K562 (cell line): ENCODE measurements at regions not wholly inside any gene's neighbourhood (a gene's known extent, or its start where the extent isn't known, plus 50 kb on each side); places are given as distances from the start of the nearest gene placed in this dataset.

Source experiments
- ATAC-seq: fragments of 200-7000 bp; cut with Tn5 transposase; 3 replicates; pipeline ENCODE4 v1.9.1; 2020; ENCODE audit warnings: moderate library complexity
- BruUV-seq: library from RNA; stranded (reverse); fragments of 400-500 nt; replicated peaks from 2 replicates; lab custom pipeline; 2021; lab: Mats Ljungman, UMichigan
- CTCF ChIA-PET: fragments of 300-600 bp; formaldehyde crosslinking; extraction: SDS; loops from one replicate; lab custom pipeline; 2021; ENCODE audit warnings: low intra/inter-chr PET ratio; lab: Yijun Ruan, JAX
- POLR2A ChIA-PET: fragments of 300-600, 350-650 bp; sonication (Branson Sonifier 250); formaldehyde crosslinking; extraction: SDS; loops from one replicate; lab custom pipeline; 2021; ENCODE audit warnings: antibody characterized with exemption, inconsistent platforms; lab: Yijun Ruan, JAX
- DNase-seq, 4 experiments: peaks; one replicate each; pipeline versions ENCODE4 v3.0.0 to v3.0.0-alpha.2; 2011 to 2018; ENCODE audit warnings: low spot score in 3 of 4, mixed read lengths in 3 of 4; ENCODE audit errors: extremely low read depth in 1 of 4
- FAIRE-seq: peaks from 2 replicates; lab custom pipeline; 2011; peaks lifted over from hg19 to GRCh38; lab: Jason Lieb, UNC
- H2AFZ ChIP-seq: 2 replicates; pipeline ENCODE4 v1.6.0; 2011; ENCODE audit warnings: low read depth, low read length, control low read depth, inconsistent platforms
- H3K27ac ChIP-seq: fragments of 200-600 bp; 3 replicates; pipeline ENCODE4 v1.8.0; 2011; ENCODE audit warnings: low read depth, mild to moderate bottlenecking, control low read depth, inconsistent platforms, low read length, moderate library complexity, mixed read lengths; ENCODE audit errors: extremely low read depth
- H3K27me3 ChIP-seq, 2 experiments: fragments of 300-600 bp in 1 of 2; 2 replicates in 1 of 2; 3 replicates in 1 of 2; pipeline versions ENCODE4 v1.6.0 to v1.8.0; 2011; ENCODE audit warnings: inconsistent platforms in 2 of 2, low read length in 2 of 2, mild to moderate bottlenecking in 1 of 2, mixed read lengths in 1 of 2, moderate library complexity in 1 of 2; ENCODE audit not compliant: control insufficient read depth in 2 of 2, insufficient read depth in 2 of 2
- H3K36me3 ChIP-seq: fragments of 300-600 bp; 3 replicates; pipeline ENCODE4 v1.8.0; 2011; ENCODE audit warnings: mild to moderate bottlenecking, low read length, inconsistent platforms; ENCODE audit not compliant: control insufficient read depth, insufficient read depth
- H3K4me1 ChIP-seq, 2 experiments: fragments of 200-600 bp in 1 of 2; replicated peaks in 1 of 2; 2 replicates in 1 of 2; 3 replicates in 1 of 2; pipeline versions ENCODE4 v1.5.1 to v1.8.0; 2011; ENCODE audit warnings: inconsistent platforms in 2 of 2, low read length in 2 of 2, mild to moderate bottlenecking in 1 of 2, mixed read lengths in 1 of 2, moderate library complexity in 1 of 2; ENCODE audit not compliant: control insufficient read depth in 2 of 2, insufficient read depth in 2 of 2
- H3K4me2 ChIP-seq: 2 replicates; pipeline ENCODE4 v1.6.1; 2011; ENCODE audit warnings: low read length, control low read depth, inconsistent platforms, mixed read lengths; ENCODE audit not compliant: insufficient read depth
- H3K4me3 ChIP-seq: fragments of 200-600 bp; sonication (generic), shearing (Covaris generic); 2 replicates; pipeline ENCODE4 v1.5.1; 2016; ENCODE audit warnings: control low read depth, inconsistent platforms
- H3K79me2 ChIP-seq: fragments of 200-600 bp; 3 replicates; pipeline ENCODE4 v1.8.0; 2011; ENCODE audit warnings: low read length, inconsistent platforms; ENCODE audit not compliant: control insufficient read depth, insufficient read depth
- H3K9ac ChIP-seq, 2 experiments: 2 replicates each; pipeline versions ENCODE4 v1.6.0 to v1.6.1; 2011; ENCODE audit warnings: low read depth in 2 of 2, low read length in 2 of 2, control low read depth in 1 of 2, inconsistent platforms in 1 of 2, mild to moderate bottlenecking in 1 of 2, mixed read lengths in 1 of 2; ENCODE audit not compliant: insufficient read depth in 1 of 2
- H3K9me1 ChIP-seq: one replicate; pipeline ENCODE4 v1.6.0; 2011; ENCODE audit warnings: inconsistent platforms, mild to moderate bottlenecking, low read length, moderate library complexity; ENCODE audit not compliant: control insufficient read depth, insufficient read depth
- H3K9me3 ChIP-seq: replicated peaks from 2 replicates; pipeline ENCODE4 v1.5.1; 2011; ENCODE audit warnings: low read depth, low read length, inconsistent platforms; ENCODE audit not compliant: control insufficient read depth, insufficient read depth
- H4K20me1 ChIP-seq: replicated peaks from 2 replicates; pipeline ENCODE4 v1.6.1; 2011; ENCODE audit warnings: low read length, inconsistent platforms, mixed read lengths; ENCODE audit not compliant: control insufficient read depth, insufficient read depth
- CREBBP ChIP-seq: IDR thresholded peaks from one replicate; pipeline ENCODE4 v1.6.1; 2012; ENCODE audit warnings: low read depth, mild to moderate bottlenecking, control low read depth, inconsistent platforms, low read length
- KHSRP ChIP-seq: fragments of 450-650 bp; IDR thresholded peaks from 2 replicates; pipeline ENCODE4 v1.6.1; 2017
- WGBS: fragments of 100-300 bp; shearing (Covaris generic); methylation state at CpG from one replicate; pipeline ENCODE4 v1.1.6; 2016; ENCODE audit warnings: low coverage, mixed read lengths; ENCODE audit not compliant: insufficient coverage; ENCODE audit errors: missing lambda C conversion rate; 5-methylcytosine and 5-hydroxymethylcytosine counted together
- in situ Hi-C: fragments of 300-500 bp; cut with MboI; formaldehyde crosslinking; loops from 4 replicates; pipeline ENCODE4 v1.15.0; 2018; ENCODE audit warnings: inconsistent platforms, mixed read lengths
- intact Hi-C: fragments of 100-400 bp; cut with micrococcal nuclease; formaldehyde crosslinking; loops from 2 replicates; pipeline ENCODE4 v1.14.2; 2022
- TF ChIP-seq, protein P1 (sequence below): sonication (generic); formaldehyde crosslinking; IDR thresholded peaks from 2 replicates; pipeline ENCODE4 v1.8.0; 2022; ENCODE audit warnings: mild to moderate bottlenecking, missing genetic modification reagents

DNA sequence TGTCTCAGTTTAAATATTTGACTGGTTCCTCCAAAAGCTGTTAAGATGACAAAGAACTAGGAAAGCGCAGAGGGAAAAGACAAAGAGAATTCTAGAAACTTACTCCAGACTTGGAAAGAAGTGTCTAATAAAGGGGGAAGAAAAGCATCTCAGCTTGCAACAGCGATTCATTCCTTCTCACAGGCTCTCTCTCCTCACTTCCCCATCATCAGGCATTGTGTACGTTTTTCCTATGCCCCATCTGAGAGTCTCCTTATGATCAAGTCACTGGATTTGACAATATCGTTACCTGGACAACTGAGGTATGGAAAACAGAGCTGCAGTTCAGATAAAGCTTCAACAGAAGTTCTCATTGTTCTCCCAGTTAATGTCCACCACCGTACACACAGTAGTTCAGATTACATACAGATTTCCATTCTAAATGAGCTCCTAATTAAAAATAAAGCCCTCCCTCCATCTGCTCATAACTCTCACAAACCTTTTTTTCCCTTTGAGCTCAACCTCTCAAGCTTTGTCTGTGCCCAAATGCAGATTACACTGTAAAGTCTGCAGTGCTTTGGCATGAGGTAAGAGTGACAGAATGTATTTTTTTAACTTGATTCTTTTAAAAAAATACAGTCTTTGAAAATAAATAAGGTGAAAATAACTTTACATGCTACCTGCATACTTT is 254.4 kb upstream of the THBS1 start:
- Histone ChIP-seq H3K79me2 (no peaks in the 10 kb centered on the region), H3K4me2 (no peak overlapping the region), H3K27me3 (peaks cover 0 to 6% of the 10 kb centered on the region in 2 experiments; a peak in 3 of 5 replicates), H3K4me3 (no peak overlapping the region), H3K27ac (no peak overlapping the region), H3K36me3 (no peaks in the 10 kb centered on the region), H3K9me3 (no peaks in the 10 kb centered on the region), H4K20me1 (no peaks in the 10 kb centered on the region; the same call in 1 of the 2 replicates), H2AFZ (no peak overlapping the region), H3K4me1 (no peaks in the 10 kb centered on the region; a peak in 1 of 5 replicates), H3K9me1 (no peaks in the 10 kb centered on the region), H3K9ac (no peak overlapping the region)
- WGBS = 1% methylated on average over 4 of the region's 5 CpGs
- DNase-seq = no peak
- in situ Hi-C loops (no loop called here), intact Hi-C loops (no loop called here)
- ATAC-seq = no peak
- no peak for FAIRE-seq
- no peak for TF ChIP-seq CREBBP
- TF ChIP-seq KHSRP = no peak
- TF ChIP-seq, protein P1, sequence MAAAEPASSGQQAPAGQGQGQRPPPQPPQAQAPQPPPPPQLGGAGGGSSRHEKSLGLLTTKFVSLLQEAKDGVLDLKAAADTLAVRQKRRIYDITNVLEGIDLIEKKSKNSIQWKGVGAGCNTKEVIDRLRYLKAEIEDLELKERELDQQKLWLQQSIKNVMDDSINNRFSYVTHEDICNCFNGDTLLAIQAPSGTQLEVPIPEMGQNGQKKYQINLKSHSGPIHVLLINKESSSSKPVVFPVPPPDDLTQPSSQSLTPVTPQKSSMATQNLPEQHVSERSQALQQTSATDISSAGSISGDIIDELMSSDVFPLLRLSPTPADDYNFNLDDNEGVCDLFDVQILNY (CRISPR knock-in tag) = no peak
- BruUV-seq = no TSS peak
- CTCF ChIA-PET = no interaction called here
- POLR2A ChIA-PET = interaction anchor here (1.1 kb wide), 1 partner anchor 11 kb away, joined by 4 read pairs; no protein-coding TSS in a partner anchor
